Gastrocnemius medialis (tissue), 4 donors: ENCODE measurements at regions not wholly inside any gene's neighbourhood (a gene's known extent, or its start where the extent isn't known, plus 50 kb on each side); places are given as distances from the start of the nearest gene placed in this dataset.

Source experiments
- ATAC-seq, 2 donors: fragments of 150-250 bp; one replicate each; pipeline ENCODE4 v1.9.1; 2016
- DNase-seq, 2 donors: peaks; one replicate each; pipeline ENCODE4 v3.0.0-alpha.2; 2019
- H3K27ac ChIP-seq, 4 donors: fragments of 200-600 bp; sonication (generic); 1 replicate in 1 of 4; 2 replicates in 3 of 4; pipeline ENCODE4 v1.5.1; 2016 to 2018; ENCODE audit warnings: mild to moderate bottlenecking in 2 of 4, moderate library complexity in 1 of 4
- H3K27me3 ChIP-seq, 3 donors: fragments of 200-600 bp; sonication (generic) in 2 of 3; 1 replicate in 1 of 3; 2 replicates in 2 of 3; pipeline versions ENCODE4 v1.5.1 to v1.6.0; 2016 to 2019; ENCODE audit warnings: mild to moderate bottlenecking in 1 of 3, moderate library complexity in 1 of 3
- H3K36me3 ChIP-seq, 2 donors: fragments of 200-600 bp; sonication (generic) in 1 of 2; one replicate each; pipeline ENCODE4 v1.5.1; 2017 to 2018
- H3K4me1 ChIP-seq, 2 donors: fragments of 200-600 bp; sonication (generic) in 1 of 2; one replicate each; pipeline ENCODE4 v1.5.1; 2016 to 2017; ENCODE audit warnings: mild to moderate bottlenecking in 2 of 2
- H3K4me3 ChIP-seq, 4 donors: fragments of 200-600 bp; sonication (generic) in 3 of 4; 1 replicate in 1 of 4; 2 replicates in 3 of 4; pipeline ENCODE4 v1.5.1; 2016 to 2019; ENCODE audit warnings: mild to moderate bottlenecking in 2 of 4
- H3K9me3 ChIP-seq, 3 donors: fragments of 200-600 bp; sonication (generic) in 2 of 3; 1 replicate in 1 of 3; 2 replicates in 2 of 3; pipeline ENCODE4 v1.5.1; 2016 to 2019
- CTCF ChIP-seq, 5 experiments: fragments of 450-650 bp in 3 of 5; fragments of 200-600 bp in 2 of 5; sonication (generic) in 2 of 5; IDR thresholded peaks in 4 of 5; conservative IDR thresholded peaks in 1 of 5; 1 replicate in 4 of 5; 2 replicates in 1 of 5; pipeline ENCODE4 v1.5.1; 2016 to 2019; ENCODE audit warnings: antibody characterized with exemption in 5 of 5, mild to moderate bottlenecking in 3 of 5, moderate library complexity in 3 of 5
- POLR2A ChIP-seq, 2 donors: fragments of 450-650 bp; IDR thresholded peaks; one replicate each; pipeline ENCODE4 v1.6.1; 2017; ENCODE audit warnings: antibody characterized with exemption in 2 of 2, mild to moderate bottlenecking in 2 of 2, moderate library complexity in 2 of 2
- in situ Hi-C, 4 donors: fragments of 200-750 bp; cut with MboI; loops; one replicate each; pipeline versions ENCODE4 v1.15.0 to v1.8.0; 2017; ENCODE audit warnings: low sequenced_read_pairs in 4 of 4
- intact Hi-C: fragments of 100-400 bp; cut with DNase I; formaldehyde crosslinking; loops from one replicate; pipeline ENCODE4 v1.15.1; 2023; ENCODE audit warnings: low total_unique reads

- no peak overlapping the region for H3K27ac ChIP-seq
- no peak for DNase-seq
- H3K27me3 ChIP-seq = no peaks in the 10 kb centered on the region
- intact Hi-C loops (no loop called here), in situ Hi-C loops (no loop called here)
- H3K9me3 ChIP-seq = no peaks in the 10 kb centered on the region
- no peak overlapping the region for H3K4me3 ChIP-seq
- ATAC-seq = no peak
- H3K4me1 ChIP-seq = no peaks in the 10 kb centered on the region
- no peaks in the 10 kb centered on the region for H3K36me3 ChIP-seq
- no peak for TF ChIP-seq CTCF (IDR thresholded peaks at IDR 0.05 in 4 of 5, conservative IDR thresholded peaks at IDR 0.05 in 1 of 5)
- TF ChIP-seq POLR2A (IDR thresholded peaks at IDR 0.05) = no peak
Observed at GRCh38 chr13:90008707-90009149, 1338.8 kb upstream of the MIR17HG start.

GRCh38 chr13:90014038-90014437 is 1333.4 kb upstream of the MIR17HG start:
- ATAC-seq (no peak), DNase-seq (no peak)
- Histone ChIP-seq H3K36me3 (no peaks in the 10 kb centered on the region), H3K9me3 (no peaks in the 10 kb centered on the region), H3K27ac (no peak overlapping the region), H3K27me3 (no peaks in the 10 kb centered on the region), H3K4me1 (no peaks in the 10 kb centered on the region), H3K4me3 (no peak overlapping the region)
- TF ChIP-seq CTCF (IDR thresholded peaks at IDR 0.05 in 4 of 5, conservative IDR thresholded peaks at IDR 0.05 in 1 of 5) = no peak
- TF ChIP-seq POLR2A (IDR thresholded peaks at IDR 0.05) = no peak
- intact Hi-C loops = no loop called here
- in situ Hi-C loops = no loop called here

GRCh38 chr13:90015565-90016507 is 1331.7 kb upstream of the MIR17HG start:
- in situ Hi-C loops = no loop called here
- no peak for ATAC-seq
- no peak overlapping the region for H3K4me3 ChIP-seq
- H3K36me3 ChIP-seq = no peaks in the 10 kb centered on the region
- no peak overlapping the region for H3K27ac ChIP-seq
- no peaks in the 10 kb centered on the region for H3K9me3 ChIP-seq
- no peaks in the 10 kb centered on the region for H3K4me1 ChIP-seq
- DNase-seq = no peak
- intact Hi-C loops = no loop called here
- TF ChIP-seq CTCF (IDR thresholded peaks at IDR 0.05 in 4 of 5, conservative IDR thresholded peaks at IDR 0.05 in 1 of 5) = no peak
- TF ChIP-seq POLR2A (IDR thresholded peaks at IDR 0.05) = no peak
- no peaks in the 10 kb centered on the region for H3K27me3 ChIP-seq

- no peaks in the 10 kb centered on the region for H3K36me3 ChIP-seq
- DNase-seq = no peak
- H3K4me1 ChIP-seq = no peaks in the 10 kb centered on the region
- TF ChIP-seq CTCF (IDR thresholded peaks at IDR 0.05 in 4 of 5, conservative IDR thresholded peaks at IDR 0.05 in 1 of 5) (no peak), POLR2A (IDR thresholded peaks at IDR 0.05) (no peak)
- no peak overlapping the region for H3K27ac ChIP-seq
- H3K4me3 ChIP-seq = no peak overlapping the region
- no peak for ATAC-seq
- in situ Hi-C loops (no loop called here), intact Hi-C loops (no loop called here)
- no peaks in the 10 kb centered on the region for H3K9me3 ChIP-seq
- no peaks in the 10 kb centered on the region for H3K27me3 ChIP-seq
Observed at GRCh38 chr13:90016688-90017087, 1330.8 kb upstream of the MIR17HG start.
